ENCODE measurements at regions not wholly inside any gene's neighbourhood (a gene's known extent, or its start where the extent isn't known, plus 50 kb on each side); places are given as distances from the start of the nearest gene placed in this dataset.
"Not testable (repeated sequence)": the region's sequence is repeated elsewhere in the genome, so short reads cannot be mapped to it uniquely, and the experiment has no call there.

DNA sequence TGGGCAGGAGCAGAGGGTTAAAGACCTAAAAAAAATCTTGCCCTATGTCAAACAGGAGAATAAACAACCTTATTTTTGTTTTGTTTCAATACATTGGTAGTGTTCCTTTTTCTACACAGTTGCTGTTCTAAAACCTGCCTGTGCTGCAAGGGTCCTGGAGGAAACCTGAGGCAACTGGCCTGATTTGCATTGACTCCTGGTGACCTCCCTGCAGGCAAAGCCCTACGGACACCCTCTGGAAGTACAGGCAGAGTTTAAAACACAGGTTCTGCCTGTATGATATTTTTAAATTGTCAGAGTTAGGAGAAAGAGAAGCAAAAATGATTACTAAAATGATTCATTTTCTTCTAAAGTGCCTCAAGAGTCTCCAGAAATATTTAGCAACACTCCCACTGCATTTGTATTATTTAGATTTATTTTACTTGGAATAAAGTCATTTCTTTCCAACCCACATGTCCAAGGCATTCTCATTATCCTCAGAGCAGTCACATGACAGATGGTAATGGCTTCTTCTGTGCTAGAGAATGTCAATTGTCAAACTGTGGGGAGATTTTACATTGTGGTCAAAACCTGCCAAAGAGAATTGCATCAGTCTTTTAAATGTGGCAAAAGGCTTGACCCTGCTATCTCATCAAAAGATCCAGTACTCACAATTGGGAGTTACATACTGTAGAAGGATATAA is 559.6 kb downstream of the CETN3 start:
- no peak for DNase-seq (ENCODE audit: low spot score)

DNA sequence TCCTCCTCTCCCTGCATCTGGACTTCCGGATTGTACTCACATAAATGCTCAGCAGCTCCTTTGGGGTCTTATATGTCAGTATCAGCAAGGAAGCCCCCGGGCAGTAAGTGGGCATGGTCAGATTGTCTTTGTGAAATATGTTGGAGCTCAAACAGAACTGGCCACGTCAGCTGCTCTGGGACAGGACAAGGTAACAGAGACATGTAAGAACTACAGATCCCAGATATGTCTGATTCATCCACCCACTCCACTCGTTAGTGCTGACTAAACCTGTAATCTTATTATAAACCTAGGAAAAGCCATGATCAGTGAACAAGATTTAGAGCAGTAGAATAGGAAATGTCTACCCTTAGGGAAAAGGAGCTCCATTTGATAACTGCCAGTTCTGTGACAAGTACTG is 561.8 kb downstream of the CETN3 start:
- no peak for DNase-seq (ENCODE audit: low spot score)

DNA sequence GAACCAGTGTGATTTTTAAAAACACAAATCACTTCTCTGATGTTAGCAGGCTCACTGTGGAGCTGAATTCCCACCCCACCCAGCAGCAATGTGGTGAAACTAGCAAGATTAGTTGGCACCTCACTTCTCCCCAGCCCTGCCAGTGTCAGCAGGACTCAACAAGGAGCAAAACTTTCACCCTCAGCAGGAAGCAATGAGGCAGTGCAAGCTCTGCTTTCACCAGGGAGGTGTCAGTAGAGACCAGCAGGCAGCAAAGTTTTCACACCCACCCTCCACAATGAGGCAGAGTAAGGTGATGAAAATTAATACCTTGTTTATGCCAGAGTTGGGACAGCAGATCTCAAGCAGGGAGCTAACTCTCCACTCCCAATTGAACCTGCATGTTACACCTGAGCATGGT is 565.0 kb downstream of the CETN3 start:
- DNase-seq (ENCODE audit: low spot score), result no peak

DNA sequence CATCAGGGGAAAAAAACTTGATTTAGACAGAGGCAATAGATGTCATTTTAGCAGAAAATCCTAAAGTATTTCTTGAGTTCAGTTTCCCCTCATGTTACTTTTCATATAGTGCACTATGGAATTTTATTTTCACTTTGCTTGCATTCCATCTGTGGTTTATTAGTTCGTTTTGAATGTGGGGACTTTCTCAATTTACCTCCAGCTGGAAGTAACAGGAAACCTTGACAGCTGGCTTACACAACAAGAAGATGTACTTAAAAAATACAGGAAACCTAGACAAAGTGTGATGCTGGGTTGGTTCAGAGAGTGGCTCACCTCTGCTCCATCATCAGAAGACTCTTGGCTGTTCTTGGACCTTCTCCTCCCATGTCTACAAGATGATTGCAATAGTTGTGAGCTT is 567.0 kb downstream of the CETN3 start:
- no peak for DNase-seq (ENCODE audit: low spot score)

DNA sequence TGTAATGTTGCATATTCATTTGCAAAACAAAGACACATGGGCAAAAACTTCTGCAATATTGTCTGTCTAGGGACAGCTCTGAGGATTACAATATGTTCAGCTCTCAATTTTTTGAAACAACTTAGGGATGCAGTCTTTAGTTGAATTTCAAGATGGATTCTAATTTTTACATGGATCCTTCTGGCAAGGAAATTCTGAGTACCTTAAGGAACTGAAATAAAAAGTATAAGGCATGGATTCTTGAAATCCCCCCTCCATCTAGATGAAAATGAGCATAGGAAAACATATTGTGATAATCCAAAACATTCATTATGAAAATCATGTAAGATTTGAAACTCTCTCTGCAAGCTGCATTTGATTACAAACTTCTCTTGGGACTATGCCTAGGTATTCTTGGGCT is 568.6 kb downstream of the CETN3 start:
- no peak for DNase-seq (ENCODE audit: low spot score)

DNA sequence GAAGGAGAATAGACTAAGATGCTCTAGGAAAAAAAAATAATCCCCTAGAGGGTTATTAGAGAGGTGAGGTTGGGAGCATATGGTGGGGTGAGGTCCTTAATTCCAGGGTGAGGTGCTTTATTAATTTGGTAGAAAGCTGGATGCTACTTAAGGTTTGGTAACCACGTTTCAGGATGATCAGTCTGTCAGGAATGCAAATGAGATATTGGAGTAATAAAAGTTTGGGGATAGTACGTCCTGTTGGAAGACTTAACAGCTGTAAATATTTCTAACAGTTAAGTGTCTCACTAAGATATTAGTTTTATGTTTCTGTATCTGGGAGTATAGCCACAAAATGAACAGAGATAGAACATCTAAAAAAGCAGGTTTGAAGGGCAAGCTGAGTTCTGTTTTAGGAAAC is 578.9 kb downstream of the CETN3 start:
- no peak for DNase-seq (ENCODE audit: low spot score)

DNA sequence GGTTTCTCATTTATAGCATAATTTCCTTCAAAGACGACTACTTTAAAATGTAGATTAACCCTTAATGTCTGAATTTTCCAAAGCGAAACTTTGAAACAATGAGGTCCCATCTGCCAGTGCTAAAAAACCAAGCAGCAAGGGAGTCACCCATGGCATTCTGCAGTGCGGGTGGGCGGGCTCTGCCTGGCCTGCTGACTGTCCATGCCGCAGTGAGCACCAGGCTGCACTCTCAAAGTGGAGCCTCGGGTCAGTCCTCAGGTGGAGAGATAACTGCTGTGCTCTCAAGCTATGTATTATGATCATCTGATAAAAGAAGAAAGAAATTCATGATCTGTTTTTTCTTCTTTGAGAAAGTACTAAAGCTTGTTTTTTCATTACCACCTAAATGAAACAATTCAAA is 581.6 kb downstream of the CETN3 start:
- DNase-seq (ENCODE audit: low spot score), result no peak

DNA sequence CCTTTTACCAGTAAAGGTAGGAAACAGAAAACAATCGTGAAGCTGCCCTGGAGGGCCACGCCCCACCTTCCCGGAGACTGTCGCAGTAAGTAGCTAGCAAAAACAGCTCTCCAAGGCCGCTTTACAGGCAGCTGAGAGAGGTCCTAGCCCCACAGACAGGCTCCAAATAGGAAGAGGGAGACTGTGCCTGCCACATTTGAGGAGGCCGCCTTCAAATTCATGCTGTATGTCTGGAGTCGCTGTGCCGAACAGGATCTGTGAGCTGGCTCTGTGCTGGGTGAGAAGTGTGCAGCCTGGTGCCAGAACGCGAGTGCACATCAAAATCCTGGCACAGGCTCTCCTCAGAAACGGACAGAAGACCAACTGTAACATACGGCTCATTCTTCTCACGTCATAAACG is 582.2 kb downstream of the CETN3 start:
- no peak for DNase-seq (ENCODE audit: low spot score)

DNA sequence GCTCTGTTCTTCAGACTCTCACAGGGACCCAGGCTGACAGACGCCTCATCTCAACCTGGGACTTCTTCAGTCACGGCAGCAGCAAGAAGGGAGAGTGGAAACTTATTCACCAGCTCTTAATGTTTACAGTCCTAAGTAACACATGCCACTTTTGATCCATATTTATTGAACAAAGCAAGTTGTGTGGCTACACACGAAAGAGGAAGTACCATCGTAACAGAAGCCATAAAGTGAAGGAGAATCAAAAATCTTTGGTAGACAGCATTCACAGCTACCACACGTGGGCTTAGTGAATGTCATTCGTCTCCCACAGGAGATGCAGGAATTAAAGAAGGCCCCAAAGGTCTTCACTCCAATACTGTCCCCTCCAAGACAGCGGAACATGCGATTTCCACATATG is 582.6 kb downstream of the CETN3 start:
- no peak for DNase-seq (ENCODE audit: low spot score)

DNA sequence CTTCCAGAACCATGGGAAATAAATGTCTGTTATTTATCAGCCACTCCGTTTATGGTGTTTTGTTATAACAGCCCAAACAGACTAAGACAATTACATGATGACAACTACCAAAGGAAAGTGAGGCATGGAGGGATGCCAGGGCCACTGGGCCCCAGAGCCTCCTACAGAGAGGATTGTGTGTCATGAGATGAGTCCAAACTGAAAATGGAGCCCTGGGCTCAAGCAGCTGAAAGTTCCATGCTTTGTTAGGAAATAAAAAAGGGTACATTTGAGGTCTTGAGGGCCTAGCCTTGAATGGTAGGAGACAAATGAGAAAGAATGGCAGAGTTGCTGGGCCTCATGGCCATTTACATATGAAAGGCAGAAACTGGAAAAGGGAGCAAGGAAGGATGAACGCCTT is 586.5 kb downstream of the CETN3 start:
- DNase-seq (ENCODE audit: low spot score), result no peak

DNA sequence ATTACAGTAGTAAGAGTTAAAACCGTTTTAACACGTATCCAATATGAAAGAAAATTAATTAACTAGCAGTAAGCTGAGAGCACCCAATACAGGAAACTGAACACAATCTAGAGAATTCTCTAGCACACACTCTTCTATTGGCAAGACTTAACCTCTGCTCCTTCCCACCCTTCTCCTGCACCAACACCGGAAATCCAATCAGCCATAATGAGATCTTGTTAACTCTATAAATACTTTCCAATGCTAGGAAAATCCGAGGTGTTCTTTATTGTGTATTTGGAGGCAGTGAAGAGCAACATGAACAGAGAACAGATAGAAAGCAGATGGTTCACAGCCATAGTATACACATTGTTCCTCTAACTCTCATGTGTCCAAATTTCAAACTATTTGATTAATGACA is 591.7 kb downstream of the CETN3 start:
- no peak for DNase-seq (ENCODE audit: low spot score)

DNA sequence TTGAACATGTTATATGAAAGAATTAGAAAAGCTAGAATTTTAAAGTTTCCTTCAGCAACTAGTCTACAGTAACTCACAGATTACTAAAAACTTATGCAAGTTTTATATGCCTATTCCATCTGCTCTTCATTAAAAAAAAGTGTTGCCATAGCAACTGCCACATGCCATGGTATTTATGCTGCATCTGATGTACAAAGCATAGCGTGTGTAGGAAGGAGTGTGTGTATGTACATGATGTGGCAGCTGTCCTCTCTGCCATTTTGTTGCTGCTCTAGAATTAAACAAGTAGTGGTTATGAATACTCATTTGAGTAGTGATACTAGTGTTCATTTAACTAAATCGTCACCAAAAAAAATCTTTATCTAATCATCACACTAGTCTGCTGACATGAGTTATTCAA is 593.5 kb downstream of the CETN3 start:
- DNase-seq (ENCODE audit: low spot score), result no peak

DNA sequence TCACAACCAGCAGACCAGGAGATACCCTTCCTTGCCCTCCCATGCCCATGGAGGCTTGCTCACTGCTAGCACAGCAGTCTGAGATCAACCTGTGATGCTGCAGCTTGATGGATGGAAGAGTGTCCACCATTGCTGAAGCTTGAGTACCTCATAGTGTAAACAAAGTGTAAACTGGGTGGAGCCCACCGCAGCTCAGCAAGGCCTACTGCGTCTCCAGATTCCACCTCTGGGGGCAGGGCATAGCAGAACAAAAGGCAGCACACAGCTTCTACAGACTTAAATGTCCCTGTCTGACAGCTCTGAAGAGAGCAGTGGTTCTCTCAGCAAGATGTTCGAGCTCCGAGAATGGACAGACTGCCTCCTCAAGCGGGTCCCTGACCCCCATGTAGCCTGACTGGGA is 608.8 kb downstream of the CETN3 start:
- not testable (repeated sequence) for DNase-seq (ENCODE audit: low spot score)

DNA sequence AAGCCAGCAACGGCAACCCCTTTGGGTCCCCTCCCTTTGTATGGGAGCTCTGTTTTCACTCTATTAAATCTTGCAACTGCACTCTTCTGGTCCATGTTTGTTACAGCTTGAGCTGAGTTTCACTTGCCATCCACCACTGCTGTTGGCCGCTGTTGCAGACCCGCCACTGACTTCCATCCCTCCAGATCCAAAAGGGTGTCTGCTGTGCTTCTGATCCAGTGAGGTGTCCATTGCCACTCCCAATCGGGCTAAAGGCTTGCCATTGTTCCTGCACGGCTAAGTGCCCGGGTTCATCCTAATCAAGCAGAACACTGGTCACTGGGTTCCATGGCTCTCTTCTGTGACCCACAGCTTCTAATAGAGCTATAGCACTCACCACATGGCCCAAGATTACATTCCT is 615.1 kb downstream of the CETN3 start:
- DNase-seq (ENCODE audit: low spot score), result not testable (repeated sequence)

DNA sequence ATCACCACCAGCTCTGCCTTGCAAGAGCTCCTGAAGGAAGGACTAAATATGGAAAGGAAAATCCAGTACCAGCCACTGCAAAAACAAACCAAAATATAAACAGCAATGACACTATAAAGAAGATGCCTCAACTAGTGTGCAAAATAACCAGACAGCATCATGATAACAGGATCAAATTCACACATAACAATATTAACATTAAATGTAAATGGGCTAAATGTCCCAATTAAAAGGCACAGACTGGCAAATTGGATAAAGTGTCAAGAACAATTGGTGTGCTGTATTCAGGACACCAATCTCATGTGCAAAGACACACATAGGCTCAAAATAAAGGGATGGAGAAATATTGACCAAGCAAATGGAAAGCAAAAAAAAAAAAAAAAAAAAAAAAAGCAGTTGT is 629.8 kb downstream of the CETN3 start:
- not testable (repeated sequence) for DNase-seq (ENCODE audit: low spot score)

DNA sequence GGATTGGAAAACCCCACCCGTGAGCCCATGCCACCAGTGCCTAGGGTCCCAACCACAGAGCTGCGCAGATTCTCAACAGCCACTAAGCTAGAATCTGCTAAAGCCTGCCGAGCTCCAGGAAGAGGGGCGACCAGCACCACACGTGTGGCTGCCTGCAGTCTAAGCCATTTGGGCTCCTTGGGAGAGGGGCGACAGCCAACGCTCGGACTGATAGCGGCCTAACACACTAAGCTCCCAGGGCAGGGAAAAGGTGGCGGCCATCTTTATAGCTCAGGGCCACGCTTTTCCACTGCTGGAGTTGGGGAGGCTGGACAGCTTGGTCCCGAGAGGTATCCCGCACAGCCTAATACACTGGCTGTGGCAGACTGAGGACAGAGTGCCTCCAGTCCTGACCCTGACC is 631.8 kb downstream of the CETN3 start:
- DNase-seq (ENCODE audit: low spot score), result no peak

DNA sequence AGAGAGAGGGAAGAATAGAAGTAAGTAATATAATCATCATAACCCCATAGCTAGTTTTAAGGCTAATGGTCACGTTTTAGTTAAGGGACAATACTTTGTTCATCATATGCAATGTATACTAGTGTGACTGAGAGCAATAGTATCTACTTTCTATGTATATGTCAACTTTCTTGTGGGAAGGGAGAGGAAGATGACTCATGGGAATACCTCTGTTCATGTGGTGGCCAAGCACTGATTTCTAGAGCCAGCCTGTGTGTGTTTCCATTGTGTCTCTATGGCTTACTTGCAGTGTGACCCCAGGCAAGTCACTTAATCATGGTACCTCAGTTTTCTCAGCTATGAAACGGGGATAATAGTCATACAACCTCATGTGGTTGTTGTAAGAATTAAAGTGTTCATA is 639.6 kb downstream of the CETN3 start:
- no peak for DNase-seq (ENCODE audit: low spot score)

DNA sequence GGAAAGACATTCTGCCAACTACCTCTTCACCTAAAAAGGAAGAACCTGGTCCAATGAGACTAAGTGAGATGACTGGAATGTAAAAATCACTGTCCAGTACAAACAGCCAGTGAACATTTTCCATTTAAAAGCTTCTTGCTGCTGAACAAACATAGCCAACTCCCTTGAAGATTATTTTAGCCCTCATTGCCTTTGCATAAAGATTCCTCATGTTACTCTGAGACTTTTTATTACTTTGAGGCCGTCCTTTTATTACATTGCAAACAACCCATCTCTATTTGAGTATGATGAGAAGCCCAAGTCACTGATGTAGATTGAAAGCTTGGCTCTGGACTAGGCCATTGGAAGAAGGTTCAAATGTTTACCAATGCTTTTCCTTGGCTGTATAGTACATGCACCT is 649.8 kb downstream of the CETN3 start:
- no peak for DNase-seq (ENCODE audit: low spot score)

DNA sequence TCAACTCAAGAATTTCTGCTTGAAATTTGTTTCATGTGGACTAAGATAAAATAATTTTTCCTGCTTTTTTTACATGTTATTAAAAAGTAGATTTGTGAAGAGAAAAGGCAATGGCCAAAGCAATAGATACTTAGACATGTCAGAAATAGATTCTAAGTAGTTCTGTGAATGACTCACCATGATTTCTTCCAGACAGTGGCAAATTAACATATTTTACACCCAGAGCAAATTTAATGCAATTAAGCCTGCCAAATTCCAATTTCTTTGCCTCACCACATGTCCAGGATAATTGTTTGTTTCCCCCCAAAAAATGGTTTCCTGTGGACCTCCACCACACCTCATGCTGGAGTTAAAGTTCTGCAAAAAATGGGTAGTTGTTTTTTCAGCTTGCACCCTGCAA is 651.4 kb downstream of the CETN3 start:
- no peak for DNase-seq (ENCODE audit: low spot score)

DNA sequence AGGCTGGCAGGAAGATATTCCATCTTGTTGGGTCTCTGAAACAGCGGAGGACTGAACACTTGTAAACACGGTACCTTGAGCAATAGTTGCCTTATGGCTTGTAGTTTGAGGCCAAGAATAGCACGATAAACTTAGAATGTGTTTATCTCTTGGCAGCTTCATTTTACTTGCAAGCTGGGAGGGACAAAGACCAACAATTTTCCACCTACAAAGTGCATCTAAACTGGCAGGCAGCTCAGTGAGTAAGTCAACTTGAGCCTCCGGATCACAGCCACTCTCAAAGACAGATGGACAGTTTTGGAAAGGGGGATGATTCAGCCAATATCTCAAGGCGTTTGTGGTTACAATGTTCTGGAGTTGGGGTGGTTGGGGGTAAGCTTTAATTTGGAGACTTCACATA is 652.6 kb downstream of the CETN3 start:
- no peak for DNase-seq (ENCODE audit: low spot score)

DNA sequence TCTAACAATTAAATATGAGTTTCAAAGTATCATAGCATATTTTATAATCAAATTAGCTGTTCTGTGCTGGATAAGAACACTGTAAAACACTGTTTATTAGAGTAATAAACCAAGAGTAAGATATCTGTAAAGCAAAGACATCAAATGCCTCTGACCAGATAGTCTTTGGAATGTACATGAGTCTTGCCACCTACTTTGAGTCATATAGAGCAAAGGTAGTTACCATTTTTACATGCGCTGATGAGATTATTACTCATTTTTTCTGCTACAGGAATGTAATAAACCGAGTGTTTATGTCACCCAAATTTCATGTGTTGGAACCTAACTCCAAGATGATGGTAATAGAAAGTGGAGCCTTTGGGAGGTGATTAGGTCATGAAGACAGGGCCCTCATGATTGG is 654.5 kb downstream of the CETN3 start:
- DNase-seq (ENCODE audit: low spot score), result no peak

DNA sequence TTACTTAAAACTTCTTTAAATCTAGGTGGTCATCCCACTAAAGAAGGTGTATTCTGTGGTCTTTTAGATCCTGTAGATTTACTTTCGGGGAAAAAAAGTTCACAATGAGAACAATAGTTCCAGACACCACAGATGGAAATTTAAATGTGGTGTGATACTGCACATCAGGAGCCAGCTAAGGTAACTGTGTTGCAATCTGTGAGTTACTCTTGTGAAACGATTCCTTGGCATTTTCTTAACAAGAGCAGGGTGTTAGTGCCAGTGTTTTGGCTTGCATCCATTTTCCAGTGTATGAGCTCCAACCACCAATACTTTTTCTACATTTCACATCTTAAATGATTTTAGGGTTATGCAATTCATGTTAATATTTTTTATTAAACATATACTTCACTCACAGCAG is 674.5 kb downstream of the CETN3 start:
- DNase-seq (ENCODE audit: low spot score), result no peak

DNA sequence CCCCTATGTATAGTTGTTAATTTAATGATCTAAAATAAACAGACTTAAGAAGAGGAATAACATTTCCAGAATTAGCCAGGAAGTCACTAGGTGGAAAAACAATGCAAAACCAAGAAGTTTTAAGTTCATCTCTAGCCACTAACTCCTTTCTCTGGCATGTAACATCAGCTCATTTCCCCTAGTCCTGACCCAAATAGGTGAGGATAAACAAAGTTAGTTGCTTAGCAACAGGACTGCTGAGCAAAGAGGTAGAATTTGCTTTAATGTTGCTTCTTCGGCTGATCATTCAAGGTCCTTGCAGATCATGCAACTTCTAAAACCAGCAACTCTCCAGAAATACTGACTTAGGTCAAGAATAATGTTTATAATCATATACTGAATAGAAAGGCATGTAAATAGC is 675.8 kb downstream of the CETN3 start:
- no peak for DNase-seq (ENCODE audit: low spot score)

DNA sequence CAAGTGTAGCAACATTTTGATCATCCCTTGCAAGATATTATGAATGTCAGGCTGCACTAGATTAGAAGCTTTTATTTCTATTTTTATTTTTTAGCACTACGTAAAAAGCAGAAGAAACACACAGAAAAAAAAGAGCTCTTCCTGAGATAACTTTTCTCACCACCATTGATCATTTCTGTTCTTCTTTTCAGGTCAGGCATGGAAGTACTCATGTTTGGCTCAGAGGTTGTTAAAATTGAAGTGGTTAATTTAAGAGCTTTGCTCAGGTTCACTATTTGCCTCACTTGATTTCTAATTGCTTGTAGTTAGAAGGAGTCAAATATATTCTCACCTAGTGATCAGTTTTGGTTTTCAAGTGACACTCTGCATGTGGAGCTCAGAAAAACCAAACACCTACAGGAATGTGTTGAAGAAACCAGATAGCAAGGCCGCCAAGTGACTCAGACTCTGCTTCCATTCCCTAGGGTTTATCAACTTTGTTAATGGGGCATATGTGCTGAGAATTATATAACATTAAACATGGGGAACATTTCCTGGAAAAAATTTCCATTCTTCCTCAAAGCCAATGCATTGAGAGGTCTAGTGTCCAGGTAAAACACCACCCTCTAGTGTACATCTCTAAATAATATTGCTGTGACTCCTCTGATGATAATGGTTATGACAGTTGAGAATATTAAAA is 679.8 kb downstream of the CETN3 start:
- DNase-seq (ENCODE audit: low spot score), result no peak
